ENCODE measurements at regions not wholly inside any gene's neighbourhood (a gene's known extent, or its start where the extent isn't known, plus 50 kb on each side); places are given as distances from the start of the nearest gene placed in this dataset.

- no peaks in the 10 kb centered on the region for H3K9me3 Mint-ChIP-seq
- H3K27ac Mint-ChIP-seq = no peak overlapping the region
- H3K4me1 Mint-ChIP-seq = peaks cover 7% of the 10 kb centered on the region
- TF ChIP-seq CTCF (IDR thresholded peaks at IDR 0.05; ENCODE audit: unreplicated experiment) = no peak
- DNase-seq (ENCODE audit: low spot score in 2 of 2, unreplicated experiment in 2 of 2) = no peak
- H3K4me3 Mint-ChIP-seq = no peak overlapping the region
- no peaks in the 10 kb centered on the region for H3K27me3 Mint-ChIP-seq (ENCODE audit: low read depth)
- no peaks in the 10 kb centered on the region for H3K36me3 Mint-ChIP-seq
These were observed 898.7 kb downstream of the BCL11A start for GRCh38 chr2:59654710-59655109.

GRCh38 chr2:59653164-59653563 lies 900.3 kb downstream of the BCL11A start:
- Mint-ChIP-seq H3K27me3 (ENCODE audit: low read depth) (no peaks in the 10 kb centered on the region), H3K4me1 (peaks cover 2% of the 10 kb centered on the region), H3K9me3 (no peaks in the 10 kb centered on the region), H3K27ac (no peak overlapping the region), H3K4me3 (no peak overlapping the region), H3K36me3 (no peaks in the 10 kb centered on the region)
- no peak for TF ChIP-seq CTCF (IDR thresholded peaks at IDR 0.05; ENCODE audit: unreplicated experiment)
- DNase-seq (ENCODE audit: low spot score in 2 of 2, unreplicated experiment in 2 of 2) = no peak

GRCh38 chr2:59630789-59631188 lies 922.7 kb downstream of the BCL11A start:
- no peaks in the 10 kb centered on the region for H3K27me3 Mint-ChIP-seq (ENCODE audit: low read depth)
- H3K27ac Mint-ChIP-seq = no peak overlapping the region
- TF ChIP-seq CTCF (IDR thresholded peaks at IDR 0.05; ENCODE audit: unreplicated experiment) = no peak
- no peak for DNase-seq (ENCODE audit: low spot score in 2 of 2, unreplicated experiment in 2 of 2)
- H3K4me3 Mint-ChIP-seq = no peak overlapping the region
- H3K9me3 Mint-ChIP-seq = peaks cover 24% of the 10 kb centered on the region
- H3K36me3 Mint-ChIP-seq = peaks cover 6% of the 10 kb centered on the region
- no peaks in the 10 kb centered on the region for H3K4me1 Mint-ChIP-seq

GRCh38 chr2:59627599-59627998 lies 925.9 kb downstream of the BCL11A start:
- H3K4me3 Mint-ChIP-seq = no peak overlapping the region
- no peaks in the 10 kb centered on the region for H3K27me3 Mint-ChIP-seq (ENCODE audit: low read depth)
- peaks cover 6% of the 10 kb centered on the region for H3K36me3 Mint-ChIP-seq
- no peak for DNase-seq (ENCODE audit: low spot score in 2 of 2, unreplicated experiment in 2 of 2)
- no peaks in the 10 kb centered on the region for H3K4me1 Mint-ChIP-seq
- H3K9me3 Mint-ChIP-seq = peaks cover 24% of the 10 kb centered on the region
- TF ChIP-seq CTCF (IDR thresholded peaks at IDR 0.05; ENCODE audit: unreplicated experiment) = no peak
- no peak overlapping the region for H3K27ac Mint-ChIP-seq

GRCh38 chr2:59622599-59623308 lies 930.7 kb downstream of the BCL11A start:
- peaks cover 16% of the 10 kb centered on the region for H3K9me3 Mint-ChIP-seq
- H3K27me3 Mint-ChIP-seq (ENCODE audit: low read depth) = no peaks in the 10 kb centered on the region
- no peak for DNase-seq (ENCODE audit: low spot score in 2 of 2, unreplicated experiment in 2 of 2)
- H3K27ac Mint-ChIP-seq = no peak overlapping the region
- H3K4me1 Mint-ChIP-seq = peaks cover 2% of the 10 kb centered on the region
- H3K36me3 Mint-ChIP-seq = no peaks in the 10 kb centered on the region
- TF ChIP-seq CTCF (IDR thresholded peaks at IDR 0.05; ENCODE audit: unreplicated experiment) = no peak
- no peak overlapping the region for H3K4me3 Mint-ChIP-seq

Data from mesothelial cell of epicardium (in vitro differentiated cells).